Endodermal cell (in vitro differentiated cells): ENCODE measurements at regions not wholly inside any gene's neighbourhood (a gene's known extent, or its start where the extent isn't known, plus 50 kb on each side); places are given as distances from the start of the nearest gene placed in this dataset.

ENCODE experiments used
- DNase-seq: peaks from one replicate; pipeline ENCODE4 v3.0.0-alpha.2; 2017
- H3K27ac ChIP-seq: 2 replicates; pipeline ENCODE4 v1.5.1; 2013; ENCODE audit warnings: mild to moderate bottlenecking, low read depth, low read length, moderate library complexity
- H3K27me3 ChIP-seq: 2 replicates; pipeline ENCODE4 v1.6.1; 2013; ENCODE audit warnings: mild to moderate bottlenecking, low read length, moderate library complexity; ENCODE audit not compliant: insufficient read depth, control insufficient read depth, poor library complexity, severe bottlenecking
- H3K36me3 ChIP-seq: 2 replicates; pipeline ENCODE4 v1.7.0; 2013; ENCODE audit warnings: mild to moderate bottlenecking, low read length, moderate library complexity; ENCODE audit not compliant: control insufficient read depth, insufficient read depth
- H3K4me1 ChIP-seq: one replicate; pipeline ENCODE4 v1.7.0; 2013; ENCODE audit warnings: low read length; ENCODE audit not compliant: control insufficient read depth, insufficient read depth
- H3K4me3 ChIP-seq: 2 replicates; pipeline ENCODE4 v1.5.1; 2013; ENCODE audit warnings: mild to moderate bottlenecking, low read length, moderate library complexity
- H3K9ac ChIP-seq: 2 replicates; pipeline ENCODE4 v1.6.1; 2013; ENCODE audit warnings: mild to moderate bottlenecking, low read length, moderate library complexity; ENCODE audit not compliant: poor library complexity, severe bottlenecking; ENCODE audit errors: extremely low read depth
- H3K9me3 ChIP-seq: 2 replicates; pipeline ENCODE4 v1.6.1; 2013; ENCODE audit warnings: mild to moderate bottlenecking, low read length, moderate library complexity; ENCODE audit not compliant: control insufficient read depth
- H3K27ac Mint-ChIP-seq: 2 replicates; pipeline ENCODE4 v1.8.0; 2020; ENCODE audit warnings: mixed read lengths
- H3K27me3 Mint-ChIP-seq: 2 replicates; pipeline ENCODE4 v1.8.0; 2021; ENCODE audit warnings: mild to moderate bottlenecking, mixed read lengths; ENCODE audit not compliant: insufficient read depth
- H3K36me3 Mint-ChIP-seq: 2 replicates; pipeline ENCODE4 v1.8.0; 2020; ENCODE audit warnings: low read depth, mixed read lengths
- H3K4me1 Mint-ChIP-seq: 2 replicates; pipeline ENCODE4 v1.8.0; 2020; ENCODE audit warnings: mixed read lengths
- H3K4me3 Mint-ChIP-seq: 2 replicates; pipeline ENCODE4 v1.8.0; 2020; ENCODE audit warnings: mild to moderate bottlenecking, moderate library complexity, mixed read lengths
- H3K9me3 Mint-ChIP-seq: 2 replicates; pipeline ENCODE4 v1.8.0; 2020; ENCODE audit warnings: mild to moderate bottlenecking, mixed read lengths
- CTCF ChIP-seq: fragments of 200-600 bp; sonication (generic); conservative IDR thresholded peaks from 2 replicates; pipeline ENCODE4 v1.5.0; 2021; ENCODE audit warnings: antibody characterized with exemption, mild to moderate bottlenecking
- WGBS, 2 experiments: methylation state at CpG; one replicate each; pipeline versions ENCODE4 v1.1.5 to v1.1.7; 2013; ENCODE audit warnings: missing lambda C conversion rate in 2 of 2, mixed read lengths in 1 of 2; ENCODE audit not compliant: insufficient coverage in 1 of 2, insufficient read length in 1 of 2; 5-methylcytosine and 5-hydroxymethylcytosine counted together

- 92 to 93% methylated on average over 4 of the region's 4 CpGs for WGBS, 2 experiments
- H3K4me3 Mint-ChIP-seq = no peak overlapping the region
These were observed 268.2 kb downstream of the SH3GL2 start for GRCh38 chr9:17846948-17847655.

GRCh38 chr9:17847908-17848307 lies 269.0 kb downstream of the SH3GL2 start:
- DNase-seq = no peak
- TF ChIP-seq CTCF = no peak
- no peak overlapping the region for H3K9ac ChIP-seq
- H3K36me3 Mint-ChIP-seq = no peaks in the 10 kb centered on the region
- no peak overlapping the region for H3K4me3 Mint-ChIP-seq
- no peak overlapping the region for H3K27ac ChIP-seq
- no peak overlapping the region for H3K4me3 ChIP-seq
- H3K36me3 ChIP-seq = no peaks in the 10 kb centered on the region
- no peaks in the 10 kb centered on the region for H3K27me3 ChIP-seq
- no peaks in the 10 kb centered on the region for H3K4me1 ChIP-seq
- H3K9me3 ChIP-seq = peaks cover 19% of the 10 kb centered on the region
- WGBS, 2 experiments = 91 to 100% methylated on average over 1 to 3 of the region's 3 CpGs
- H3K27ac Mint-ChIP-seq = no peak overlapping the region
- peaks cover 9% of the 10 kb centered on the region for H3K4me1 Mint-ChIP-seq
- peaks cover 37% of the 10 kb centered on the region for H3K9me3 Mint-ChIP-seq
- peaks cover 2% of the 10 kb centered on the region for H3K27me3 Mint-ChIP-seq

More at GRCh38 chr9:17846948-17847655, 268.2 kb downstream of the SH3GL2 start:
- H3K27me3 ChIP-seq = no peaks in the 10 kb centered on the region
- H3K9ac ChIP-seq = no peak overlapping the region
- peaks cover 6% of the 10 kb centered on the region for H3K4me1 Mint-ChIP-seq
- DNase-seq = no peak
- H3K27me3 Mint-ChIP-seq = peaks cover 2% of the 10 kb centered on the region
- H3K27ac Mint-ChIP-seq = no peak overlapping the region
- H3K4me3 ChIP-seq = no peak overlapping the region
- H3K9me3 Mint-ChIP-seq = peaks cover 37% of the 10 kb centered on the region
- H3K36me3 Mint-ChIP-seq = no peaks in the 10 kb centered on the region
- H3K36me3 ChIP-seq = no peaks in the 10 kb centered on the region
- H3K9me3 ChIP-seq = peaks cover 19% of the 10 kb centered on the region
- no peak overlapping the region for H3K27ac ChIP-seq
- no peak for TF ChIP-seq CTCF
- H3K4me1 ChIP-seq = no peaks in the 10 kb centered on the region

- no peak for DNase-seq
- no peak overlapping the region for H3K4me3 ChIP-seq
- H3K36me3 ChIP-seq = no peaks in the 10 kb centered on the region
- no peak overlapping the region for H3K27ac ChIP-seq
- no peak overlapping the region for H3K27ac Mint-ChIP-seq
- TF ChIP-seq CTCF = no peak
- no peaks in the 10 kb centered on the region for H3K4me1 ChIP-seq
- H3K9me3 Mint-ChIP-seq = no peaks in the 10 kb centered on the region
- peaks cover 7% of the 10 kb centered on the region for H3K4me1 Mint-ChIP-seq
- no peaks in the 10 kb centered on the region for H3K9me3 ChIP-seq
- no peak overlapping the region for H3K4me3 Mint-ChIP-seq
- H3K27me3 Mint-ChIP-seq = no peaks in the 10 kb centered on the region
- H3K27me3 ChIP-seq = no peaks in the 10 kb centered on the region
- H3K9ac ChIP-seq = no peak overlapping the region
- H3K36me3 Mint-ChIP-seq = no peaks in the 10 kb centered on the region
- 33 to 44% methylated on average over 2 of the region's 2 CpGs for WGBS, 2 experiments
These were observed 273.2 kb downstream of the SH3GL2 start for GRCh38 chr9:17852108-17852507.
